ENCODE measurements at regions not wholly inside any gene's neighbourhood (a gene's known extent, or its start where the extent isn't known, plus 50 kb on each side); places are given as distances from the start of the nearest gene placed in this dataset.
A peak's percentile ranks its signal among the peaks of the same experiment; 100 is the strongest.

DNA sequence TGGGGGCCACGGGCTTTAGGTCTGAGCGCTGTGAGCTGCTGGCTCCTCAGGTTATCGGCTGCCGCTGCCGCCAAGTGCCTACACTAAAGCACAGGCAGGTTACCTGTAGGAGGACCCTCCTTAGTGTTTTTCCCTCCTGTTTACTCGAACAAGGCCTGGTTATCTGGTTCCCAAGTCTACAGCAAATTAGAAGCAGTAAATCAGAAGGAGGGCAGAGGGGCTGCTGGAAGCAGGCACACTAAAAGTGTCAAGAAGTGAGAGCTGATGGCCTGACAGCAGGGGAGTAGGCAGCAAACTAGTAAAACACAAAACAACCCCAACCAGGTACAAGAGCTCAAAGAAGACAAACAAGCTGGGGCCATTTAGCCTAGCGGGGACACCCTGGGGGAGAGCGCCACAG lies 125.0 kb upstream of the PJA1 start:
- no peak for ATAC-seq (ENCODE audit: low FRiP score in 2 of 2)
- no peaks in the 10 kb centered on the region for H3K27me3 ChIP-seq

GRCh38 chrX:69289793-69290123 lies 124.5 kb upstream of the PJA1 start:
- ATAC-seq (ENCODE audit: low FRiP score in 2 of 2) (no peak), DNase-seq (no peak)
- Histone ChIP-seq H3K4me1 (peaks cover 3 to 14% (median 9%) of the 10 kb centered on the region in 4 donors), H3K27ac (no peak overlapping the region), H3K36me3 (no peaks in the 10 kb centered on the region), H3K27me3 (no peaks in the 10 kb centered on the region), H3K9me3 (no peaks in the 10 kb centered on the region), H3K4me3 (no peak overlapping the region)
- no peak for TF ChIP-seq POLR2AphosphoS5 (IDR thresholded peaks at IDR 0.05)
- no peak for TF ChIP-seq POLR2A (IDR thresholded peaks at IDR 0.05)
- no peak for TF ChIP-seq CTCF (IDR thresholded peaks at IDR 0.05)
- TF ChIP-seq EP300 (IDR thresholded peaks at IDR 0.05) = no peak
- 85% methylated on average over 1 of the region's 1 CpG; no CpG with 5 or more reads in 1 of the 2 donors for WGBS, 2 donors

More for the DNA sequence above, 125.0 kb upstream of the PJA1 start:
- Histone ChIP-seq H3K27ac (no peak overlapping the region), H3K4me3 (no peak overlapping the region), H3K4me1 (peaks cover 3 to 11% (median 9%) of the 10 kb centered on the region in 4 donors), H3K36me3 (no peaks in the 10 kb centered on the region), H3K9me3 (no peaks in the 10 kb centered on the region)
- 78 to 95% methylated on average over 2 to 8 of the region's 8 CpGs for WGBS, 2 donors
- TF ChIP-seq CTCF (IDR thresholded peaks at IDR 0.05) (no peak), POLR2AphosphoS5 (IDR thresholded peaks at IDR 0.05) (no peak), POLR2A (IDR thresholded peaks at IDR 0.05) (no peak), EP300 (IDR thresholded peaks at IDR 0.05) (no peak)
- DNase-seq = no peak

GRCh38 chrX:69289046-69289792 lies 124.0 kb upstream of the PJA1 start:
- 74 to 93% methylated on average over 5 to 11 of the region's 11 CpGs for WGBS, 2 donors
- Histone ChIP-seq H3K36me3 (no peaks in the 10 kb centered on the region), H3K27me3 (no peaks in the 10 kb centered on the region), H3K27ac (no peak overlapping the region), H3K4me3 (no peak overlapping the region), H3K9me3 (no peaks in the 10 kb centered on the region), H3K4me1 (peaks cover 3 to 14% (median 9%) of the 10 kb centered on the region in 4 donors)
- peak in 1 of 2 donors; percentile 26 for ATAC-seq (ENCODE audit: low FRiP score in 2 of 2)
- TF ChIP-seq POLR2A (IDR thresholded peaks at IDR 0.05) (no peak), POLR2AphosphoS5 (IDR thresholded peaks at IDR 0.05) (no peak), CTCF (IDR thresholded peaks at IDR 0.05) (no peak), EP300 (IDR thresholded peaks at IDR 0.05) (no peak)
- DNase-seq = no peak

GRCh38 chrX:69287095-69287494 lies 121.8 kb upstream of the PJA1 start:
- WGBS, 2 donors = 85 to 100% methylated on average over 1 to 3 of the region's 3 CpGs
- DNase-seq (no peak), ATAC-seq (ENCODE audit: low FRiP score in 2 of 2) (no peak)
- Histone ChIP-seq H3K4me1 (peaks cover 3 to 14% (median 9%) of the 10 kb centered on the region in 4 donors), H3K36me3 (no peaks in the 10 kb centered on the region), H3K4me3 (no peak overlapping the region), H3K27ac (no peak overlapping the region), H3K27me3 (no peaks in the 10 kb centered on the region), H3K9me3 (no peaks in the 10 kb centered on the region)
- no peak for TF ChIP-seq POLR2AphosphoS5 (IDR thresholded peaks at IDR 0.05)
- TF ChIP-seq CTCF (IDR thresholded peaks at IDR 0.05) = no peak
- no peak for TF ChIP-seq POLR2A (IDR thresholded peaks at IDR 0.05)
- no peak for TF ChIP-seq EP300 (IDR thresholded peaks at IDR 0.05)

GRCh38 chrX:69286565-69286906 lies 121.3 kb upstream of the PJA1 start:
- no peaks in the 10 kb centered on the region for H3K27me3 ChIP-seq
- H3K36me3 ChIP-seq = no peaks in the 10 kb centered on the region
- ATAC-seq (ENCODE audit: low FRiP score in 2 of 2) = no peak
- no peaks in the 10 kb centered on the region for H3K9me3 ChIP-seq
- no peak for TF ChIP-seq POLR2A (IDR thresholded peaks at IDR 0.05)
- TF ChIP-seq POLR2AphosphoS5 (IDR thresholded peaks at IDR 0.05) = no peak
- TF ChIP-seq EP300 (IDR thresholded peaks at IDR 0.05) = no peak
- TF ChIP-seq CTCF (IDR thresholded peaks at IDR 0.05) = no peak
- 71 to 83% methylated on average over 2 to 6 of the region's 6 CpGs for WGBS, 2 donors
- peak overlapping the region in 1 of 4 donors; percentile 48 for H3K27ac ChIP-seq
- DNase-seq = no peak
- no peak overlapping the region for H3K4me3 ChIP-seq
- peaks cover 3 to 14% (median 10%) of the 10 kb centered on the region in 4 donors for H3K4me1 ChIP-seq

Data from upper lobe of left lung (tissue), 6 donors.